A673 (cell line): ENCODE measurements at regions not wholly inside any gene's neighbourhood (a gene's known extent, or its start where the extent isn't known, plus 50 kb on each side); places are given as distances from the start of the nearest gene placed in this dataset.

ENCODE experiments used
- BruUV-seq: library from RNA; stranded (reverse); fragments of 400-500 nt; replicated peaks from 2 replicates; lab custom pipeline; 2021; lab: Mats Ljungman, UMichigan
- CTCF ChIA-PET: fragments of 300-600 bp; sonication (Branson Sonifier 250); formaldehyde crosslinking; loops from one replicate; lab custom pipeline; 2022; ENCODE audit warnings: antibody characterized with exemption; lab: Charles Lee
- POLR2A ChIA-PET: fragments of 300-600 bp; sonication (Branson Sonifier 250); formaldehyde crosslinking; loops from one replicate; lab custom pipeline; 2022; ENCODE audit warnings: antibody characterized with exemption; ENCODE audit not compliant: low non-redundant PET; lab: Charles Lee
- DNase-seq: peaks from one replicate; pipeline ENCODE4 v3.0.0-alpha.2; 2015; ENCODE audit warnings: low spot score
- H3K27ac ChIP-seq: fragments of 200-600 bp; sonication (generic); 2 replicates; pipeline ENCODE4 v1.5.1; 2016; ENCODE audit warnings: mixed run types, low read depth, mild to moderate bottlenecking, mixed read lengths, antibody characterized with exemption, low read length; ENCODE audit not compliant: poor library complexity, severe bottlenecking
- H3K27me3 ChIP-seq: fragments of 200-600 bp; sonication (generic); replicated peaks from 2 replicates; pipeline ENCODE4 v1.6.1; 2017; ENCODE audit warnings: mixed run types, low read depth, mild to moderate bottlenecking, mixed read lengths, antibody characterized with exemption, low read length; ENCODE audit not compliant: insufficient read depth, poor library complexity
- H3K36me3 ChIP-seq: fragments of 200-600 bp; sonication (generic); 2 replicates; pipeline ENCODE4 v1.6.1; 2016; ENCODE audit warnings: mixed run types, mild to moderate bottlenecking, mixed read lengths, antibody characterized with exemption, low read length; ENCODE audit not compliant: insufficient read depth, poor library complexity, severe bottlenecking
- H3K4me1 ChIP-seq: fragments of 200-600 bp; sonication (generic); 2 replicates; pipeline ENCODE4 v1.6.1; 2017; ENCODE audit warnings: mixed run types, mild to moderate bottlenecking, mixed read lengths, antibody characterized with exemption, low read length; ENCODE audit not compliant: insufficient read depth, poor library complexity, severe bottlenecking
- H3K4me3 ChIP-seq: fragments of 200-600 bp; sonication (generic); 2 replicates; pipeline ENCODE4 v1.5.1; 2016; ENCODE audit warnings: low read depth, mixed run types, mild to moderate bottlenecking, mixed read lengths, low read length; ENCODE audit not compliant: poor library complexity, severe bottlenecking
- H3K9me3 ChIP-seq: fragments of 200-600 bp; sonication (generic); 2 replicates; pipeline ENCODE4 v1.6.1; 2016; ENCODE audit warnings: mixed run types, low read depth, mild to moderate bottlenecking, mixed read lengths, antibody characterized with exemption, low read length; ENCODE audit not compliant: poor library complexity, severe bottlenecking
- EZH2 ChIP-seq: fragments of 200-600 bp; sonication (generic); IDR thresholded peaks from 2 replicates; pipeline ENCODE4 v1.6.1; 2017; ENCODE audit warnings: borderline replicate concordance, low read depth, mild to moderate bottlenecking, mixed read lengths, antibody characterized with exemption, low read length; ENCODE audit not compliant: poor library complexity, severe bottlenecking
- intact Hi-C: fragments of 100-400 bp; cut with micrococcal nuclease; formaldehyde crosslinking; loops from one replicate; pipeline ENCODE4 v1.10.0; 2022; ENCODE audit not compliant: unreplicated experiment
- TF ChIP-seq, protein P1 (sequence below): fragments of 300-800, 200-600 bp; sonication (generic); conservative IDR thresholded peaks from 2 replicates; pipeline ENCODE4 v1.5.1; 2017; ENCODE audit warnings: low read depth, mild to moderate bottlenecking, antibody characterized with exemption, low read length, moderate library complexity, mixed read lengths

- Histone ChIP-seq H3K27me3 (no peaks in the 10 kb centered on the region), H3K4me3 (no peak overlapping the region), H3K9me3 (no peaks in the 10 kb centered on the region), H3K4me1 (peaks cover 24% of the 10 kb centered on the region), H3K27ac (no peak overlapping the region), H3K36me3 (no peaks in the 10 kb centered on the region)
- POLR2A ChIA-PET = no interaction called here
- no TSS peak for BruUV-seq
- CTCF ChIA-PET = no interaction called here
- intact Hi-C loops = no loop called here
- DNase-seq = no peak
- TF ChIP-seq EZH2 = no peak
- TF ChIP-seq, protein P1, sequence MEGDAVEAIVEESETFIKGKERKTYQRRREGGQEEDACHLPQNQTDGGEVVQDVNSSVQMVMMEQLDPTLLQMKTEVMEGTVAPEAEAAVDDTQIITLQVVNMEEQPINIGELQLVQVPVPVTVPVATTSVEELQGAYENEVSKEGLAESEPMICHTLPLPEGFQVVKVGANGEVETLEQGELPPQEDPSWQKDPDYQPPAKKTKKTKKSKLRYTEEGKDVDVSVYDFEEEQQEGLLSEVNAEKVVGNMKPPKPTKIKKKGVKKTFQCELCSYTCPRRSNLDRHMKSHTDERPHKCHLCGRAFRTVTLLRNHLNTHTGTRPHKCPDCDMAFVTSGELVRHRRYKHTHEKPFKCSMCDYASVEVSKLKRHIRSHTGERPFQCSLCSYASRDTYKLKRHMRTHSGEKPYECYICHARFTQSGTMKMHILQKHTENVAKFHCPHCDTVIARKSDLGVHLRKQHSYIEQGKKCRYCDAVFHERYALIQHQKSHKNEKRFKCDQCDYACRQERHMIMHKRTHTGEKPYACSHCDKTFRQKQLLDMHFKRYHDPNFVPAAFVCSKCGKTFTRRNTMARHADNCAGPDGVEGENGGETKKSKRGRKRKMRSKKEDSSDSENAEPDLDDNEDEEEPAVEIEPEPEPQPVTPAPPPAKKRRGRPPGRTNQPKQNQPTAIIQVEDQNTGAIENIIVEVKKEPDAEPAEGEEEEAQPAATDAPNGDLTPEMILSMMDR = no peak
Measured at GRCh38 chr9:73597039-73597438, 445.4 kb downstream of the ANXA1 start.

GRCh38 chr9:73597771-73598170 lies 446.1 kb downstream of the ANXA1 start:
- no TSS peak for BruUV-seq

GRCh38 chr9:73609381-73609780 lies 457.7 kb downstream of the ANXA1 start:
- intact Hi-C loops = loop anchor here (5.0 kb wide), 1 partner anchor 48 kb away; no protein-coding TSS in a partner anchor
- no peaks in the 10 kb centered on the region for H3K4me1 ChIP-seq
- H3K4me3 ChIP-seq = no peak overlapping the region
- POLR2A ChIA-PET = no interaction called here
- H3K27me3 ChIP-seq = peaks cover 5% of the 10 kb centered on the region
- no peak for DNase-seq
- H3K27ac ChIP-seq = no peak overlapping the region
- no peaks in the 10 kb centered on the region for H3K36me3 ChIP-seq
- BruUV-seq = no TSS peak
- no peak for TF ChIP-seq EZH2
- TF ChIP-seq, protein P1 = no peak
- CTCF ChIA-PET = no interaction called here
- H3K9me3 ChIP-seq = no peaks in the 10 kb centered on the region

More at GRCh38 chr9:73597771-73598170, 446.1 kb downstream of the ANXA1 start:
- no peaks in the 10 kb centered on the region for H3K27me3 ChIP-seq
- H3K36me3 ChIP-seq = no peaks in the 10 kb centered on the region
- POLR2A ChIA-PET = no interaction called here
- no peak overlapping the region for H3K27ac ChIP-seq
- intact Hi-C loops = no loop called here
- peaks cover 24% of the 10 kb centered on the region for H3K4me1 ChIP-seq
- DNase-seq = peak; percentile 1
- no peaks in the 10 kb centered on the region for H3K9me3 ChIP-seq
- no peak overlapping the region for H3K4me3 ChIP-seq
- CTCF ChIA-PET = no interaction called here
- no peak for TF ChIP-seq EZH2
- TF ChIP-seq, protein P1 = no peak
